ENCODE measurements at regions not wholly inside any gene's neighbourhood (a gene's known extent, or its start where the extent isn't known, plus 50 kb on each side); places are given as distances from the start of the nearest gene placed in this dataset.
A peak's percentile ranks its signal among the peaks of the same experiment; 100 is the strongest.

- no peaks in the 10 kb centered on the region for H3K36me3 ChIP-seq (ENCODE audit: control insufficient read depth, insufficient read depth, low read length, severe bottlenecking)
- H3K4me1 ChIP-seq (ENCODE audit: control insufficient read depth, insufficient read depth, low read length), result peaks cover 3% of the 10 kb centered on the region
- H3K9ac ChIP-seq (ENCODE audit: low read length), result no peak overlapping the region
- H3K4me3 ChIP-seq (ENCODE audit: low read length), result no peak overlapping the region
- H3K9me3 ChIP-seq (ENCODE audit: control insufficient read depth, low read length), result no peaks in the 10 kb centered on the region
- no peaks in the 10 kb centered on the region for H3K27me3 ChIP-seq (replicated peaks; ENCODE audit: control insufficient read depth, insufficient read depth, low read length)
- no peak for DNase-seq (ENCODE audit: low read depth)
Observed at GRCh38 chr10:106424981-106425380, 739.5 kb downstream of the SORCS1 start.

DNA sequence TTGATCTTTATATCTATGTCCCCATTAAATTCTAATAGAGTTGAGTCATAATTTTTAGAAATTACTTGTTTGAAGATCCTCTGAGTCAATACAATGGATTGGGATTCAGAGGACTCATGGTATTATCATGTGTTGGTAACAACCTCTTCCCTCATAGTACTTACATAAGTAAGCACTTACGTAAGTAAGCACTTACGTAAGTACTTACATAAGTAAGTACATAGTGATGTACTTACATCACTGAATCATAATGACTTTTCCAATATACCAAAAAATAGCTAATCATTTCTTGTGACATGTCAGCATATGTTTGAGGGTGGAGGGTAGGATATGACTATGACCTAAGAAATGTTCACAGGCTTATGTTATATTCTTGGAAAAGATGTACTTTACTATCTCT is 740.5 kb downstream of the SORCS1 start:
- Histone ChIP-seq H3K4me1 (ENCODE audit: control insufficient read depth, insufficient read depth, low read length) (peaks cover 3% of the 10 kb centered on the region), H3K36me3 (ENCODE audit: control insufficient read depth, insufficient read depth, low read length, severe bottlenecking) (no peaks in the 10 kb centered on the region), H3K27me3 (replicated peaks; ENCODE audit: control insufficient read depth, insufficient read depth, low read length) (no peaks in the 10 kb centered on the region), H3K4me3 (ENCODE audit: low read length) (no peak overlapping the region), H3K9ac (ENCODE audit: low read length) (no peak overlapping the region), H3K9me3 (ENCODE audit: control insufficient read depth, low read length) (no peaks in the 10 kb centered on the region)
- DNase-seq (ENCODE audit: low read depth), result peak; percentile 58

- no peak overlapping the region for H3K4me3 ChIP-seq (ENCODE audit: low read length)
- H3K9me3 ChIP-seq (ENCODE audit: control insufficient read depth, low read length), result no peaks in the 10 kb centered on the region
- H3K36me3 ChIP-seq (ENCODE audit: control insufficient read depth, insufficient read depth, low read length, severe bottlenecking), result no peaks in the 10 kb centered on the region
- no peak overlapping the region for H3K9ac ChIP-seq (ENCODE audit: low read length)
- no peaks in the 10 kb centered on the region for H3K27me3 ChIP-seq (replicated peaks; ENCODE audit: control insufficient read depth, insufficient read depth, low read length)
- DNase-seq (ENCODE audit: low read depth), result no peak
- H3K4me1 ChIP-seq (ENCODE audit: control insufficient read depth, insufficient read depth, low read length), result no peaks in the 10 kb centered on the region
Observed at GRCh38 chr10:106410331-106410730, 754.2 kb downstream of the SORCS1 start.

GRCh38 chr10:106405141-106405540 is 759.4 kb downstream of the SORCS1 start:
- Histone ChIP-seq H3K4me1 (ENCODE audit: control insufficient read depth, insufficient read depth, low read length) (peaks cover 6% of the 10 kb centered on the region), H3K4me3 (ENCODE audit: low read length) (no peak overlapping the region), H3K27me3 (replicated peaks; ENCODE audit: control insufficient read depth, insufficient read depth, low read length) (no peaks in the 10 kb centered on the region), H3K9ac (ENCODE audit: low read length) (no peak overlapping the region), H3K36me3 (ENCODE audit: control insufficient read depth, insufficient read depth, low read length, severe bottlenecking) (no peaks in the 10 kb centered on the region), H3K9me3 (ENCODE audit: control insufficient read depth, low read length) (no peaks in the 10 kb centered on the region)
- DNase-seq (ENCODE audit: low read depth), result no peak

GRCh38 chr10:106402458-106402857 is 762.0 kb downstream of the SORCS1 start:
- Histone ChIP-seq H3K9me3 (ENCODE audit: control insufficient read depth, low read length) (no peaks in the 10 kb centered on the region), H3K9ac (ENCODE audit: low read length) (no peak overlapping the region), H3K4me3 (ENCODE audit: low read length) (no peak overlapping the region), H3K36me3 (ENCODE audit: control insufficient read depth, insufficient read depth, low read length, severe bottlenecking) (no peaks in the 10 kb centered on the region), H3K27me3 (replicated peaks; ENCODE audit: control insufficient read depth, insufficient read depth, low read length) (no peaks in the 10 kb centered on the region), H3K4me1 (ENCODE audit: control insufficient read depth, insufficient read depth, low read length) (peaks cover 6% of the 10 kb centered on the region)
- DNase-seq (ENCODE audit: low read depth), result no peak

- Histone ChIP-seq H3K36me3 (ENCODE audit: control insufficient read depth, insufficient read depth, low read length, severe bottlenecking) (no peaks in the 10 kb centered on the region), H3K9ac (ENCODE audit: low read length) (no peak overlapping the region), H3K4me1 (ENCODE audit: control insufficient read depth, insufficient read depth, low read length) (peaks cover 6% of the 10 kb centered on the region), H3K27me3 (replicated peaks; ENCODE audit: control insufficient read depth, insufficient read depth, low read length) (no peaks in the 10 kb centered on the region), H3K4me3 (ENCODE audit: low read length) (no peak overlapping the region), H3K9me3 (ENCODE audit: control insufficient read depth, low read length) (no peaks in the 10 kb centered on the region)
- no peak for DNase-seq (ENCODE audit: low read depth)
Observed at GRCh38 chr10:106401967-106402366, 762.5 kb downstream of the SORCS1 start.

DNA sequence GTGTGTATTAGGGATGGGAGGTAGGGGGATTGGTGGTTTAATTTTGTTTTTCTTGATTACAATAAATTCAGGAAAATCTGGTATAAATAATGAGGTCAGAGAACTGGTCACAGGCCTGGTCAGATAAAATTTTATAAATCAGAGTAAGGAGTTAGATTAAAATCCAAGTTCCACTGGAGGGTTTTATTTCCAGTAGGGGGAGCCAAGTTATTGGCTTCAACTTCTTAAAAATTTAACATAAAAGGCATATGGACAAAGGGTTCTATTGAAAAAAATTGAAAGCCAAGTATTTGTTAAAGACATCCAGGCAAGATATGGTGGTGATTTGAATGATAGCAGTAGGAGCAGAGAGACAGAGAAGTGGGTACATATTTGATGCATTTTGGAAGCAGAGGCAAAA is 763.3 kb downstream of the SORCS1 start:
- H3K27me3 ChIP-seq (replicated peaks; ENCODE audit: control insufficient read depth, insufficient read depth, low read length), result no peaks in the 10 kb centered on the region
- H3K4me3 ChIP-seq (ENCODE audit: low read length), result no peak overlapping the region
- no peaks in the 10 kb centered on the region for H3K9me3 ChIP-seq (ENCODE audit: control insufficient read depth, low read length)
- peaks cover 6% of the 10 kb centered on the region for H3K4me1 ChIP-seq (ENCODE audit: control insufficient read depth, insufficient read depth, low read length)
- no peaks in the 10 kb centered on the region for H3K36me3 ChIP-seq (ENCODE audit: control insufficient read depth, insufficient read depth, low read length, severe bottlenecking)
- H3K9ac ChIP-seq (ENCODE audit: low read length), result no peak overlapping the region
- DNase-seq (ENCODE audit: low read depth), result peak; percentile 77

DNA sequence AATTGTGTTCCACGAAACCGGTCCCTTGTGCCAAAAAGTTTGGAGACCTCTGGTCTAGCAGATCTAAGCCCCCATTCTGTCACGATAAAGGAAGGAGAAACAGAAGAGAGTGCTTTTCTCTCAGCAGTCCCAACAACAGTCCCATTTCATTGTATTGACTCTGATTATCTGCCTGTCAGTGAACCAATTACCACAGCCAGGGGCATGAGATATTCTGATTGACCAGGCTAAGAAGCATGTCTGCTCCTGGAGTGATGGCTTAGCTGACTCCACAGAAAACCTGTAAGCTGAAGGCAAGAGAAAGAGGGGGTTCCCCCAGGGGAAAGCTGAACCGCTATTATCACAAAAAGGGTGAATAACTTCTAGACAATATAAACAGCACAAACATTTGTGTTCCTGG is 765.4 kb downstream of the SORCS1 start:
- DNase-seq (ENCODE audit: low read depth), result no peak
- no peaks in the 10 kb centered on the region for H3K9me3 ChIP-seq (ENCODE audit: control insufficient read depth, low read length)
- no peak overlapping the region for H3K9ac ChIP-seq (ENCODE audit: low read length)
- no peaks in the 10 kb centered on the region for H3K36me3 ChIP-seq (ENCODE audit: control insufficient read depth, insufficient read depth, low read length, severe bottlenecking)
- no peak overlapping the region for H3K4me3 ChIP-seq (ENCODE audit: low read length)
- no peaks in the 10 kb centered on the region for H3K27me3 ChIP-seq (replicated peaks; ENCODE audit: control insufficient read depth, insufficient read depth, low read length)
- H3K4me1 ChIP-seq (ENCODE audit: control insufficient read depth, insufficient read depth, low read length), result peaks cover 6% of the 10 kb centered on the region

- Histone ChIP-seq H3K4me3 (ENCODE audit: low read length) (no peak overlapping the region), H3K9ac (ENCODE audit: low read length) (no peak overlapping the region), H3K36me3 (ENCODE audit: control insufficient read depth, insufficient read depth, low read length, severe bottlenecking) (no peaks in the 10 kb centered on the region), H3K4me1 (ENCODE audit: control insufficient read depth, insufficient read depth, low read length) (no peaks in the 10 kb centered on the region), H3K9me3 (ENCODE audit: control insufficient read depth, low read length) (no peaks in the 10 kb centered on the region), H3K27me3 (replicated peaks; ENCODE audit: control insufficient read depth, insufficient read depth, low read length) (no peaks in the 10 kb centered on the region)
- DNase-seq (ENCODE audit: low read depth), result no peak
Observed at GRCh38 chr10:106396192-106396591, 768.3 kb downstream of the SORCS1 start.

GRCh38 chr10:106395041-106395749 is 769.3 kb downstream of the SORCS1 start:
- Histone ChIP-seq H3K4me1 (ENCODE audit: control insufficient read depth, insufficient read depth, low read length) (no peaks in the 10 kb centered on the region), H3K9ac (ENCODE audit: low read length) (no peak overlapping the region), H3K9me3 (ENCODE audit: control insufficient read depth, low read length) (no peaks in the 10 kb centered on the region), H3K36me3 (ENCODE audit: control insufficient read depth, insufficient read depth, low read length, severe bottlenecking) (no peaks in the 10 kb centered on the region), H3K4me3 (ENCODE audit: low read length) (no peak overlapping the region), H3K27me3 (replicated peaks; ENCODE audit: control insufficient read depth, insufficient read depth, low read length) (no peaks in the 10 kb centered on the region)
- DNase-seq (ENCODE audit: low read depth), result no peak

- no peak overlapping the region for H3K4me3 ChIP-seq (ENCODE audit: low read length)
Observed at GRCh38 chr10:106392778-106393177, 771.7 kb downstream of the SORCS1 start.

GRCh38 chr10:106387063-106387462 is 777.4 kb downstream of the SORCS1 start:
- Histone ChIP-seq H3K4me3 (ENCODE audit: low read length) (no peak overlapping the region), H3K9ac (ENCODE audit: low read length) (no peak overlapping the region), H3K4me1 (ENCODE audit: control insufficient read depth, insufficient read depth, low read length) (peaks cover 6% of the 10 kb centered on the region), H3K36me3 (ENCODE audit: control insufficient read depth, insufficient read depth, low read length, severe bottlenecking) (no peaks in the 10 kb centered on the region), H3K9me3 (ENCODE audit: control insufficient read depth, low read length) (no peaks in the 10 kb centered on the region), H3K27me3 (replicated peaks; ENCODE audit: control insufficient read depth, insufficient read depth, low read length) (peaks cover 5% of the 10 kb centered on the region)
- DNase-seq (ENCODE audit: low read depth), result peak; percentile 30

More at GRCh38 chr10:106392778-106393177, 771.7 kb downstream of the SORCS1 start:
- Histone ChIP-seq H3K9me3 (ENCODE audit: control insufficient read depth, low read length) (no peaks in the 10 kb centered on the region), H3K36me3 (ENCODE audit: control insufficient read depth, insufficient read depth, low read length, severe bottlenecking) (no peaks in the 10 kb centered on the region), H3K27me3 (replicated peaks; ENCODE audit: control insufficient read depth, insufficient read depth, low read length) (no peaks in the 10 kb centered on the region), H3K4me1 (ENCODE audit: control insufficient read depth, insufficient read depth, low read length) (no peaks in the 10 kb centered on the region), H3K9ac (ENCODE audit: low read length) (no peak overlapping the region)
- no peak for DNase-seq (ENCODE audit: low read depth)

Measured in adipocyte (in vitro differentiated cells).